Hepatocyte (in vitro differentiated cells): ENCODE measurements at regions not wholly inside any gene's neighbourhood (a gene's known extent, or its start where the extent isn't known, plus 50 kb on each side); places are given as distances from the start of the nearest gene placed in this dataset.

ENCODE experiments used
- CTCF ChIP-seq: fragments of 200-600 bp; sonication (generic); IDR thresholded peaks from 2 replicates; pipeline ENCODE4 v1.5.1; 2016; ENCODE audit warnings: antibody characterized with exemption, mild to moderate bottlenecking; ENCODE audit not compliant: poor library complexity
- EZH2 ChIP-seq: fragments of 200-600 bp; sonication (generic); IDR thresholded peaks from 2 replicates; pipeline ENCODE4 v1.6.1; 2016; ENCODE audit warnings: antibody characterized with exemption, mild to moderate bottlenecking, borderline replicate concordance
- EZH2phosphoT487 ChIP-seq: fragments of 200-600 bp; sonication (generic); IDR thresholded peaks from one replicate; pipeline ENCODE4 v1.6.1; 2018; ENCODE audit warnings: antibody characterized with exemption, mild to moderate bottlenecking, low read depth, moderate library complexity; ENCODE audit not compliant: unreplicated experiment, severe bottlenecking

GRCh38 chr2:13227578-13227977, 510.8 kb downstream of the TRIB2 start:
- no peak for TF ChIP-seq CTCF
- no peak for TF ChIP-seq EZH2phosphoT487
- no peak for TF ChIP-seq EZH2
